ENCODE measurements at regions not wholly inside any gene's neighbourhood (a gene's known extent, or its start where the extent isn't known, plus 50 kb on each side); places are given as distances from the start of the nearest gene placed in this dataset.
"Not testable (repeated sequence)": the region's sequence is repeated elsewhere in the genome, so short reads cannot be mapped to it uniquely, and the experiment has no call there.

- peak; percentile 4 for DNase-seq
Observed at GRCh38 chr11:37230865-37231264, 632.8 kb upstream of the RAG2 start.

- no peak for DNase-seq
Observed at GRCh38 chr11:37223962-37224361, 625.9 kb upstream of the RAG2 start.

DNA sequence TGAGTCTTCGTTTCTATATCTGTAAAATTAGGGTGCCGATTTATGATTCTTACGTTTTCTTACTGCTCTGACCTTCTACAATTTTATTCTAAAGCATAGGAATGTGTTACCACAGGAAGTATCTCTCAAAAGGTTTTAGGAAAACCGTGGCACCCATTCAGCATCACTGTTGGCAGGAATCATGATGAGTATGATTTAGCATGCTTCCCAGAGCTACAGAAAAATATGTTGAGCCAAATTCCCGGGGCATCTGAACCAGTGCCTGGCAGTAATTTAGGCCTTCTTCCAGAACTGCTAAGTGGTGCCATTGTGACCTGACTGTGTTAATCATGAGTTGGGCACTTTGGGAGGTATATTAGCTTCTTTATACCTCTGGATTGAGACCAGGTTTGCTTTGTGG is 605.0 kb upstream of the RAG2 start:
- no peak for DNase-seq

- DNase-seq = no peak
Observed at GRCh38 chr11:37199082-37199481, 601.0 kb upstream of the RAG2 start.

GRCh38 chr11:37184326-37184725 is 586.3 kb upstream of the RAG2 start:
- no peak for DNase-seq

DNA sequence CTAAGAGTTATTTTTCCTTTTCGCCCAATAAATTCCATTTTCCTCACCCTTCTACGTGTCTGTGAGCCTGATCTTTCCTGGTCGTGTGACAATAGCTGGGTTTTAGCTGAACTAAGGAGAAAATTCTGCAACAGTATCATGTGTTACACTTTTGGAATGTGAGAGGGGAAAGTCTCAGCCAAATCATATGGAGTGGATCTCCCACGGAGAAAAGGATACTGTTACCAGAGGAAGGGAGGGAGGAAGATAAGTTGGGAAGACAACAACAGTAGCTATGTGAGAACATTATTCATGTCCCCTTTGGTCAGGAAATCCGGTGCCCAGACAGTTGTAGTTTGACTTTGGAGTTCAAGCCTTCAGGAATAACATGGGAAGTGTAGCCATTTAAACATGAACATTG is 584.0 kb upstream of the RAG2 start:
- no peak for DNase-seq

DNA sequence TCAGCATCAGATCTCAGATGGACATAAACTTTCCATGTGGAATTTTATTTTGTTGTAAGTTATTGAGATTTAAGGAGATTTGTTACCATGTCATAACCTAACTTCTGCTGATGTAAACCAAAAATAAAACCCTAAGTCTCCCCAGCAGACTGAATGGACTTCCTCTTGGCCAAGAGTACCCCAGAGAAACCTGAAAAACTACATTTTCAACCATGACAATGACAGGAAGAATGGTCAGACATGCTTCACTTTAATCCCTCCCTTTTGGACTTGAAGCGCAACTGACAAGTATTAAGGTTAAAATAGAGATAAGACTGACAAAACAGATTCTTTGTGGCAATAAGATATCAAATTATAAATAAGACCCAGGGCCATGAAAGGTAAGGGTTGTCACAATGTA is 579.7 kb upstream of the RAG2 start:
- no peak for DNase-seq

GRCh38 chr11:37171451-37171850 is 573.4 kb upstream of the RAG2 start:
- DNase-seq = no peak

DNA sequence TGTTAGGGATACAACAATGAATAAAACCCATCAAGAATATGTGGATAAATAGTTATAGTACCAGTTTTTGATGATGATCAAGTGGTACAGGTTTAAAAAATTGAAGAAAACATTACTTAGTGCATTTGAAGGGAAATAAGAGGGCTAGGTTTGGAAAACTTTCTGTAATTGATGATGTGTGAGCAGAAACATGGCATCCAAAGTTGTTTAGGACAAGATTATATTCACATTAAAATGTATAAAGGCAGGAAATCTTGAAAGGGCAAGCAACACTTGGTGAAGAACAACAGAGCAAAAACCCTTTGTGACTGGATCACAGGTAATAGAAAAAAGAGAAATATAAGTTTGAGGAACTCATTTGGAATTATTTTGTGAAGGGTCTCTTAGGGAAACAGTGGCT is 572.3 kb upstream of the RAG2 start:
- DNase-seq = no peak

GRCh38 chr11:37145434-37145833 is 547.4 kb upstream of the RAG2 start:
- not testable (repeated sequence) for DNase-seq

DNA sequence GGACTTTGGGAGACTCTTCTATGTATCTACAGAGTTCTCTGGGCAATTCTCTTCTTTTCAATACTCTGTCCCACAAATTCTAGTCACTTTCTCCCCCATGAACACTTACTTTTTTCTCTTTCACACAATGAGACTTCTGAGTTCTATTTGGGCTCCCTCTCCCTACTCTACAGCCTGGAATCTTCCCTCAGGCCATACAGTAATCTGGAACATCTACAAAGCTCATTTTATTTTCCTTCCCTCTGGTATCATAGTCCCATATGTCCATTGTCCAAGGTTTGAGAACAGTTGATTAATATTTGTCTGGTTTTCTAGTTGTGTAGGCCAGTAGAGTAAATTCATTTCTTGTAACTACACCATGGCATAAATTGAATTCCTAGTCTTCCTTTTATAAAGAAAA is 544.6 kb upstream of the RAG2 start:
- DNase-seq = no peak

DNA sequence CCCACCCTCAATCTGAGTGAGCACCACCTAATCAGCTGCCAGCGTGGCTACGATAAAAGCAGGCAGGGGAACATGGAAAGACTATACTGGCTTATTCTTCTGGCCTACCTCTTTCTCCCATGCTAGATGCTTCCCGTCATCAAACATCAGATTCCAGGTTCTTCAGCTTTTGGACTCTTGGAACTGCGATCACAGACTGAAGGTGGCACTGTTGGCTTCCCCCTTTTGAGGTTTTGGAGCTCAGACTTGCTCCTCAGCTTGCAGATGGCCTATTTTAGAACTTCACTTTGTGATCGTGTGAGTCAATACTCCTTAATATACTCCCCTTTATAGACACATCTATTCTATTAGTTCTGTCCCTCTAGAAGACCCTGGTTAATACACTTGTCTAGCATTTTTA is 543.7 kb upstream of the RAG2 start:
- peak; percentile 4 for DNase-seq

- not testable (repeated sequence) for DNase-seq
Observed at GRCh38 chr11:37135606-37136005, 537.6 kb upstream of the RAG2 start.

GRCh38 chr11:37134637-37135036 is 536.6 kb upstream of the RAG2 start:
- DNase-seq = no peak

DNA sequence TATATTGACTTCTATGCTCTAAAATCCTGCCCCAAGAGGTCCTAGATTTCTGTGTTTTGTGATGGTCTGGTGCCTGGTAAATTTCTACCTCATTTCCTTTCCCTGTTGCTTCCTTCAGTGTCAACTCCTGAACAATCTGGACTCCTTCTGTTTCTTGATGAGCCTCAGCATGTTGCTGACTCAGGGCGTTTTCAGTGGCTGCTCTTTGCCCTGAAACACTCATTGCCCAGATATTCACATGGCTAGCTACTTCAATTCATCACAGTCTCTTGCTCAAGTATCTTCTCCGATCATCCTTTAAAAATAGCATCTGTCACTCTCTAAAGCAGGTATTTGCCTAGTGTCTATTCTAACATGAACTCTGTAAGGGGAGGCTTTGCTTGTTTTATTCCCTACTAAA is 526.3 kb upstream of the RAG2 start:
- no peak for DNase-seq

GRCh38 chr11:37115963-37116362 is 517.9 kb upstream of the RAG2 start:
- DNase-seq = no peak

- DNase-seq = peak; percentile 21
Observed at GRCh38 chr11:37110385-37110784, 512.3 kb upstream of the RAG2 start.

DNA sequence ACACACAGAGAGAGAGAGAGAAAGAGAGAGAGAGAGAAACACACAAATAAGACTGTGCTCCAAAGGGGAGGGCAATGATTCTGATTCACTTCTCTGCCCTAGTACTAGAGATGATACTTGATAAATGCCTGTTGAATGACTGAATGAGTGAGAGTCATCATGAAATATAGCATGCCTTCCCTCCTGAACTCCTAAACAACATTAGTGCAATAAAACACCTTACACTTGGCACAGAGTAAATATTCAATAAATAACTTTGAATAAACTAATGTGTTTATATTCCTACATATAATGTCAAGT is 511.2 kb upstream of the RAG2 start:
- DNase-seq = no peak

DNA sequence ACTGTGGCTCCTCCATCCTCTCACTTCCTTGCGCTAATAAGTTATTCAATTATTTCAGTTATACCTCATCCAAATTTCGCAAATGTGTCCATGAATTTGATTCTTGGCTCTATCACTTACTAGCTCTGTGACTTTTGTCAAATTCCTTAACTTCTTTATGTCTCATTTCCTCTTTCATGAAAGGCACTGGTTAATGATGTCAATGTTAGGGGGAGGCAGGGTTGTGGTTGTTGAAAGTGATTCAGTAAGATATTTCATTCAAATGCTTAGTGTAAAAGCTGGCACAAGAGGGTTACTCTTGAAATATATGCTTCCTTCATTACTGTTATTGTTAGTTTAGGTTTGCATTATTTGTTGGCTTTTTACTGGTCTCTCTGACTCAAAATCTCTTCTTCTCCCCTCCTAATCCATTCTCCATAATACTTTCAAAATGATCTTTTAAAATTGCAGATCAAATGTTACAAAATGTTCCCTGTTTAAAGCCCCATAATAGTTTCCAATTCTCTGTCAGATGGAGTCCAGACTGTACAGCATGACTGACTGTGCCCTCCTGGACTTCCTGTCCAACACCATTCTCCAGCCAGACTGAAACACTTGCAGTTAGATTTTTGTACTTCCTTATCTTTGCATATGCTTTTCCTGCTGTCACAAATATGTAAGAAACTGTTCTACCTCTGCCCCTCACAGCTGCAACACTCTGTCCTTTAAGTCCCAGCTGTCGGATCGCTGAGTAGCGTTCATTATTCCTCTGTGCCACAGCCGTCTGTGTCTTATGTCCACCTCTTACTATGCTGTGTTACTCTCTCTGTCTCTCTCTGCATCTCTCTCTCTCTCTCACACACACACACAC is 510.6 kb upstream of the RAG2 start:
- peak; percentile 23 for DNase-seq

GRCh38 chr11:37107831-37108230 is 509.8 kb upstream of the RAG2 start:
- no peak for DNase-seq

DNA sequence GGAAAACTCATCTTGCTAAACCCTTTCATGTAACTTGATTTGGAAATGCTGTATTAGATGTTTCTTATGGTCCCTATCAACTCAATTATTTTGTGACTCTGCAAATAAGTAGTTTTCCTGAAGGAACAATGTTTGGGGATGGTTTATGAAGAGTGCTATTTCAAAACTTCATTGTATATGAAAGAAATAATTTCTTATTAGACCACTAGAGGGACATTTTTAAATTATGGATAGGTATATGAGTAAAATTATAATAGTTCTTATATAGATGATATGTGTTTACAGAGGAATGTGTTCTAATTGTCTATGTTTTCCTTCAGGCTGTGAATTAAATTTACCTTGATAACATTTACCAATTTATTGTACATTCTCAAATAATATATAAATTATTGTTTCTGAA is 509.4 kb upstream of the RAG2 start:
- DNase-seq = no peak

DNA sequence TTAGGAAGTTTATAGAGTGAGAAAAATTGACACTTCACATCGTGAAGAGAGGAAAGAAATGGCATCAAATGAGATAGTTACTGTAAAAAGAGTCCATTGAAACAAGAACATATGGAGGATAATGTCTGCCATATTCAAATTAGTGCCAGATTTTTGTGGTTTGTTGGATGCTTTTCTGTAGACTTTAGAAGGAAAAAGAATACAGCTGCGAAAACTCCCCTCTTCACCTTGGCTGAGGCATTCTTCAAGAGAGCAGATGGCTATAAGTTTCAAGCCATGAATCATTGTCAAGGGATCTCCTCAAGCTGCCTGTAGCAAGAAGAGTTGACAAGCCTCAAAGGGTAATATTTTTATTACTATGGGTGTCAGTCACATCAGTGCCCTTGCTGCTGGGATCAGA is 507.4 kb upstream of the RAG2 start:
- DNase-seq = peak; percentile 44

GRCh38 chr11:37104380-37104779 is 506.3 kb upstream of the RAG2 start:
- DNase-seq = no peak

DNA sequence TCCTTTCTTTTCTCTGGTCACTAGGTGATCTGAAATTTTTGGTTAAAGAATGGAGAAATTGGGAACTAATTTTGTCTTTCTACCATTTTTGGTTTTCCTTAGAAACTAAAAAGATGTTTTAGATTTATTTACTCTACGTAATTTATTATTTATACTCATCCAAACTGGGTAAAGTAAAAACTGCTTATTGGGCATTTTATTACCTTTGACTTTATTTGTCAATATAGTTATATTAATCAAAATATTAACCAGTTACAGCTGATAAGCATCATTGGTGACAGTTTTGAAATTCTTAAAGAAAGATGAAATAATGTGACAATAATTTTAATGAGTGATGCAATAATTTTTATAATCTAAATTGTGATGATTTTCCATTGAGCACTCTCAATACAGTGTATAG is 502.0 kb upstream of the RAG2 start:
- no peak for DNase-seq

DNA sequence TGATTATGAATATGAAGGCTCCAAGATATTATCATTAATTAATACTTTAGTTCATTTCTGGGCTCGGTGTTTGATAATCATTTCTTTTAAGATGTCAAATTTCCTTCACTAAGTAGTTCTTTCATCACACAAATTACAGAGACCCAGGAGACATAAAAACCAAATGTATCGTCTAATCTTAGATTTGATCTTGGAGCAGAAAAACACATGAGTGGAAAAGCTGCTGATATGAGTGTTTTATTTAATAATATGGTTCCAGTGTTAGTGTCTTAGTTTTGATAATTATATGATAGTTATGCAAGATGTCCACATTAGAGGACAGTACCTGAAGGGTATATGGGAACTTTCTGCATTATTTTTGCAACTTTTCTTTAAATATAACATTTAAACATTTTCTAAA is 494.5 kb upstream of the RAG2 start:
- no peak for DNase-seq

DNA sequence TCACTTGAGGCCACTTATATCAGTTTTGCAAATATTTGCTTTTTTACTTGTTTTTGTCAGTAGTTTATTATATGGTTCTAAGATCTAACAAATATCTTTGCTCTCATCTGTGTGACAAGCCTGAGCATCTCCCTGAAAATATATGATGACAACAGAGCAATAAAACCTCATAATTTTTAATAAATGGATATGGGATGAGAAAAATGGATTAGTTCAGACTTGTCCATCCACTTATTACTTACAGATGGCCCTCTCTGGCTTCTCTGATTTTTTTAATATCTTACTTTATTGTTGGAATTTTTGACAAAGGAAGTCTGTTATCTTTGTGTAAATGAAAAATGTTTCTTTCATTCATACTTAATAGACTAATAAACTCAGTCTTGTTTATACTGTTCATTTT is 491.4 kb upstream of the RAG2 start:
- no peak for DNase-seq

Data from NCI-H82 (cell line).